Psoas muscle (tissue), 7 donors: ENCODE measurements at regions not wholly inside any gene's neighbourhood (a gene's known extent, or its start where the extent isn't known, plus 50 kb on each side); places are given as distances from the start of the nearest gene placed in this dataset.

Experiments used
- ATAC-seq, 4 donors: fragments of 200-7000 bp; cut with Tn5 transposase; one replicate each; pipeline ENCODE4 v1.9.1; 2020; ENCODE audit warnings: moderate library complexity in 3 of 4, mild to moderate bottlenecking in 2 of 4
- DNase-seq, 2 donors: peaks; one replicate each; pipeline ENCODE4 v3.0.0-alpha.2; 2020
- H3K27ac ChIP-seq: fragments of 200-600 bp; one replicate; pipeline ENCODE4 v1.8.0; 2022
- H3K27me3 ChIP-seq, 3 donors: fragments of 200-600 bp in 1 of 3; one replicate each; pipeline versions ENCODE4 v1.6.1 to v1.8.0; 2013 to 2022; ENCODE audit warnings: low read length in 2 of 3, mild to moderate bottlenecking in 2 of 3, moderate library complexity in 1 of 3; ENCODE audit not compliant: insufficient read depth in 3 of 3
- H3K36me3 ChIP-seq, 2 donors: fragments of 200-600 bp in 1 of 2; one replicate each; pipeline versions ENCODE4 v1.6.1 to v1.8.0; 2013 to 2022; ENCODE audit warnings: low read depth in 1 of 2, mild to moderate bottlenecking in 1 of 2, moderate library complexity in 1 of 2; ENCODE audit not compliant: insufficient read depth in 1 of 2
- H3K4me1 ChIP-seq: fragments of 200-600 bp; one replicate; pipeline ENCODE4 v1.8.0; 2022
- H3K4me3 ChIP-seq: fragments of 200-600 bp; one replicate; pipeline ENCODE4 v1.8.0; 2022; ENCODE audit warnings: mild to moderate bottlenecking
- H3K9me3 ChIP-seq: fragments of 200-600 bp; one replicate; pipeline ENCODE4 v1.8.0; 2022
- CTCF ChIP-seq: fragments of 200-600 bp; IDR thresholded peaks from one replicate; pipeline ENCODE4 v1.8.0; 2022; ENCODE audit warnings: antibody characterized with exemption
- WGBS, 3 donors: extraction: QIAGEN DNeasy Blood & Tissue Kit; methylation state at CpG; one replicate each; pipeline versions ENCODE4 v1.1.6 to v1.1.7; 2013; 5-methylcytosine and 5-hydroxymethylcytosine counted together
- intact Hi-C, 2 donors: fragments of 100-400 bp; cut with DNase I; formaldehyde crosslinking; loops; one replicate each; pipeline versions ENCODE4 v1.11.0 to v1.14.2; 2022
- donor health status: healthy with polysubstance abuse.
- donor health status: DM: no; HTN: no; CAD: no; lungs with moderate emphysema.
- donor health status: Bipolar disorder and iron deficiency.
- donor health status: healthy.
- donor health status: DM: yes; HTN: yes; CAD: no.
- donor health status: DM: no; HTN: no; CAD: no.
- donor health status: DM: yes; HTN: yes; CAD: no.

DNA sequence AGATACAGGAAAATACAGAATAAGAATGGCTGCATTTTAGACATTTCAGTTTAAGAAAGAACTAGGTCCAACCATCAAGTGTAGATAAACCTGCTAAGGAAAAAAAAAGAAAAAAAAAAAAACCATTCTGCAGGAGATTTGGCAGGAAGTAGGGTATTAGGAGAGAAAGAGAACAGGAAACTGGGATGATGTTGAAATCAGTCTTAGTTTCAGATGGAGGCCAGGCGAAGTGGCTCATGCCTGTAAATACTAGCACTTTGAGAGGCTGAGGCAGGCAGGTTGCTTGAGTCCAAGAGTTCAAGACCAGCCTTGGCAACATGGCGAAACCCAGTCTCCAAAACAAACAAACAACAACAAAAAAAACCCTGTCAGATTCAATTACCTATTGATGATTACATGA, 120.2 kb downstream of the RAB11FIP2 start:
- no peak for ATAC-seq
- intact Hi-C loops, result no loop called here
- no peaks in the 10 kb centered on the region for H3K4me1 ChIP-seq
- WGBS, 3 donors, result 77 to 80% (median 78%) methylated on average over 2 of the region's 2 CpGs
- no peak for DNase-seq
- no peak overlapping the region for H3K27ac ChIP-seq
- peaks cover 0 to 1% (median 0%) of the 10 kb centered on the region in 3 donors for H3K27me3 ChIP-seq
- no peaks in the 10 kb centered on the region for H3K36me3 ChIP-seq
- no peak for TF ChIP-seq CTCF
- H3K4me3 ChIP-seq, result no peak overlapping the region
- no peaks in the 10 kb centered on the region for H3K9me3 ChIP-seq

GRCh38 chr10:117927332-117927731, 119.4 kb downstream of the RAB11FIP2 start:
- intact Hi-C loops, result no loop called here
- no peak overlapping the region for H3K4me3 ChIP-seq
- no peaks in the 10 kb centered on the region for H3K4me1 ChIP-seq
- no peaks in the 10 kb centered on the region for H3K9me3 ChIP-seq
- no peak overlapping the region for H3K27ac ChIP-seq
- no peaks in the 10 kb centered on the region for H3K36me3 ChIP-seq
- no peak for TF ChIP-seq CTCF
- H3K27me3 ChIP-seq, result peaks cover 0 to 1% (median 0%) of the 10 kb centered on the region in 3 donors
- WGBS, 3 donors, result 32 to 89% (median 43%) methylated on average over 1 of the region's 1 CpG
- DNase-seq (no peak), ATAC-seq (no peak)

DNA sequence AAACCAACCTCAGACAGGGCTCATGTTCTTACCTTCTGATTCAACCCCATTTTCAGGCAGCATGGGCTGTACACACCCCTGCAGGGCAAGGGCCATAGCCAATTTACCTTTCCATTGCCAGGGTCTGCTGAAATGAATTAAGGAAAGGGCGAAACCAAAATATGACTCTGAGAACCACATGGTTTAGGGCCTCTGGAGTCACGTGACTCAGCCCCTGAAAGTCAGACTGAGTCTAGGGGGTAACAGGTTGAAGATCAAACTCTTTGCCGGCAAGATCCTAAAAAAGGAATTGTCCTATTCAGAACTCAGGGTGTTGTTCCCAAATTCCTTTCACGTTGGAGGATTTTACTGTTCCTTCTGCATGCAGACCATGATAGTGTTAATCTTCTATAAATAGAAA, 118.9 kb downstream of the RAB11FIP2 start:
- H3K4me1 ChIP-seq, result no peaks in the 10 kb centered on the region
- DNase-seq (no peak), ATAC-seq (no peak)
- no peaks in the 10 kb centered on the region for H3K9me3 ChIP-seq
- peaks cover 0 to 1% (median 0%) of the 10 kb centered on the region in 3 donors for H3K27me3 ChIP-seq
- no peak overlapping the region for H3K27ac ChIP-seq
- TF ChIP-seq CTCF, result no peak
- H3K36me3 ChIP-seq, result no peaks in the 10 kb centered on the region
- WGBS, 3 donors, result 74 to 82% (median 76%) methylated on average over 4 of the region's 4 CpGs
- intact Hi-C loops, result no loop called here
- H3K4me3 ChIP-seq, result no peak overlapping the region

GRCh38 chr10:117928281-117928680, 118.5 kb downstream of the RAB11FIP2 start:
- DNase-seq (no peak), ATAC-seq (no peak)
- no peaks in the 10 kb centered on the region for H3K9me3 ChIP-seq
- no peak overlapping the region for H3K4me3 ChIP-seq
- no peak overlapping the region for H3K27ac ChIP-seq
- intact Hi-C loops, result no loop called here
- H3K4me1 ChIP-seq, result no peaks in the 10 kb centered on the region
- H3K27me3 ChIP-seq, result peaks cover 0 to 1% (median 0%) of the 10 kb centered on the region in 3 donors
- no peak for TF ChIP-seq CTCF
- WGBS, 3 donors, result 83 to 90% (median 86%) methylated on average over 6 of the region's 6 CpGs
- no peaks in the 10 kb centered on the region for H3K36me3 ChIP-seq

- Histone ChIP-seq H3K4me3 (no peak overlapping the region), H3K27me3 (peaks cover 0 to 1% (median 0%) of the 10 kb centered on the region in 3 donors), H3K27ac (no peak overlapping the region), H3K36me3 (no peaks in the 10 kb centered on the region), H3K4me1 (no peaks in the 10 kb centered on the region), H3K9me3 (no peaks in the 10 kb centered on the region)
- DNase-seq (no peak), ATAC-seq (no peak)
- TF ChIP-seq CTCF, result no peak
- intact Hi-C loops, result no loop called here
- WGBS, 3 donors, result 52 to 57% (median 55%) methylated on average over 6 of the region's 6 CpGs
These were observed 118.0 kb downstream of the RAB11FIP2 start for GRCh38 chr10:117928741-117929140.
